ENCODE measurements at regions not wholly inside any gene's neighbourhood (a gene's known extent, or its start where the extent isn't known, plus 50 kb on each side); places are given as distances from the start of the nearest gene placed in this dataset.
A peak's percentile ranks its signal among the peaks of the same experiment; 100 is the strongest.
"Not testable (repeated sequence)": the region's sequence is repeated elsewhere in the genome, so short reads cannot be mapped to it uniquely, and the experiment has no call there.

DNA sequence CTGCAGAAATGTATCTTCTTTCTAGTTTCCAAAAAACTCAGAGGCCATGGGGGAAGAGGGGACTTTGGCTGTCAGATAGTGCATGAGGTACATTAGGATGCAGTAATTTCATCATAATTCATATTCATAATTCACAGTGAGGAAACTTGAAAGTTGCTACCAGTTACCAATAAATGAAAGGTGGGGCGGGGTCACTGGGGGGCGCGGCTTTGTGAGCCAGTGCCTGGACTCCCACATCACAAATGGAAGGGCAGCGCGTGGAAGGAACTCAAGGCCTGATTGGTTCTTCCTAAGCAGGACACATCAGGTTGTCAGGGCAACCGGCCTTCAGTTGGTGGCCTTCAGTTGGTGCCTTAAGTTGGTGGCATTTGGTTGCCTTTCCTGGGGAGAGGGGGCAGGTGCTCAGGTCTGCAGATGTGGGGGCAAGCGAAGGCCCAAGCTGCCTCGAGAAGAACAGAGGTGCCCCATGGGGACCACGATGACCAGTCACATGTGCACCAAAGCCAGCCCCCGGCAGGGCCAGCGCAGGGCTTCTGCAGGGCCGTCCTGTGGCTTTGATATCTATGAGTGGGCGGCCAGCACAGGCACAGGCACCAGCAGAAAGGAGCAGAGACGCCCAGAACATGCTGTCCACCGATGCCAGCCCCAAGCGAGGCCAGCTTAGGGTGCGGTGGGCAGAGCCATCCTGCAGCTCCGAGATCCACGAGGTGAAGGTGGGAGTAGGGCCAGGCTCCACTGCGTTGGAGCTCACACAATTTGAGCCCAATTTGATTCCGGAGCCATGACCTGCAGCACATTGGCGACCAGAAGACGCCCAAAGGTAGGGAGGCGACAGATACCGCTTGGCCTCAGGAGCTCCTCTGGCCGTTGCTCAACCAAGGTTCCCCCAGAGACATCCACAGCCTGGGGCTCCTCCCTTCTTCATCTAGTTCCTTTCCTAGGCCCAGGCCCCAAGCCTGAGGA is 3248.2 kb upstream of the OR11H1 start:
- DNase-seq (ENCODE audit: low read depth, low spot score): not testable (repeated sequence)

DNA sequence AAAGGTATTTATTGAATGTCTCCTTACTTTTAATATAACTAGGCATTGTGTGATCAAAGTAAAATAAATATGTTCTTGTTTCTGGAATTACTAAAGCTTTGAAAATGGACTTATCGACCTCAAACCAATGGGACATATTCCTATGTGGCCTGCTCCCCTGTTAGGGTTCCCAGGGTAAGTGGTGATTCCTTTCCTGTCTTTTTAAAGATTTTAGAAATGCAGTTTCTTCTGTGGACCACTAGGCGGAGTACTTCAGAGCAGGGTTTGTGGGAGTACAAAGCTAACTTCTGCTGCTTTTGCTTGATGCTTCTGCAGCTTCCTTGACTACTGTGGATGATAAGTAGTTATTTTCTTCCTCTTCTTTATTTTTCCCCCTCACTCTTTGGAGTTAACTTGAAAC is 3243.3 kb upstream of the OR11H1 start:
- peak; percentile 2 for DNase-seq (ENCODE audit: low read depth, low spot score)

DNA sequence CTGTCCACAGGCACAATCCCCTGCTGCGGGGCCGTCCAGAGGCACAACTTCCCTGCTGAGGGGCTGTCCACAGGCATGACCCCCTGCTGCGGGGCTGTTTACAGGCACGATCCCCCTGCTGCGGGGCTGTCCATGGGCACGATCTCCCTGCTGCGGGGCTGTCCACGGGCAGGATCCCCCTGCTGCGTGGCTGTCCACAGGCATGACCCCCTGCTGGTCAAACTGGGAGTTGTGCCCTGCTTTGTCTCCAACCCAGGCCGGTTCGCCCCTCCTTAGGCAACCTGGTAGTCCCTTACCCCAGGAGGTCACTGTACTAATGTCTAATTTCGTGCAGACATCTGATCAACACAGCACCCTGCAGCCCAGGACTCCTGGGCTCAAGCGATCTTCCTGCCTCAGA is 3230.6 kb upstream of the OR11H1 start:
- not testable (repeated sequence) for DNase-seq (ENCODE audit: low read depth, low spot score)
